Uterus (tissue), 2 donors: ENCODE measurements at regions not wholly inside any gene's neighbourhood (a gene's known extent, or its start where the extent isn't known, plus 50 kb on each side); places are given as distances from the start of the nearest gene placed in this dataset.

Source experiments
- CTCF ChIP-seq, 4 experiments: fragments of 200-600 bp in 2 of 4; fragments of 450-650 bp in 2 of 4; sonication (generic) in 2 of 4; IDR thresholded peaks; one replicate each; pipeline ENCODE4 v1.5.1; 2016 to 2019; ENCODE audit warnings: antibody characterized with exemption in 4 of 4, mild to moderate bottlenecking in 2 of 4, moderate library complexity in 1 of 4
- POLR2A ChIP-seq, 2 donors: fragments of 450-650 bp; IDR thresholded peaks; one replicate each; pipeline ENCODE4 v1.6.1; 2016; ENCODE audit warnings: antibody characterized with exemption in 2 of 2, mild to moderate bottlenecking in 1 of 2, moderate library complexity in 1 of 2

GRCh38 chr5:73234204-73234555 is 61.2 kb downstream of the TMEM174 start:
- TF ChIP-seq CTCF (IDR thresholded peaks at IDR 0.05): no peak
- no peak for TF ChIP-seq POLR2A (IDR thresholded peaks at IDR 0.05)
